ENCODE measurements at regions not wholly inside any gene's neighbourhood (a gene's known extent, or its start where the extent isn't known, plus 50 kb on each side); places are given as distances from the start of the nearest gene placed in this dataset.
"Not testable (repeated sequence)": the region's sequence is repeated elsewhere in the genome, so short reads cannot be mapped to it uniquely, and the experiment has no call there.

DNA sequence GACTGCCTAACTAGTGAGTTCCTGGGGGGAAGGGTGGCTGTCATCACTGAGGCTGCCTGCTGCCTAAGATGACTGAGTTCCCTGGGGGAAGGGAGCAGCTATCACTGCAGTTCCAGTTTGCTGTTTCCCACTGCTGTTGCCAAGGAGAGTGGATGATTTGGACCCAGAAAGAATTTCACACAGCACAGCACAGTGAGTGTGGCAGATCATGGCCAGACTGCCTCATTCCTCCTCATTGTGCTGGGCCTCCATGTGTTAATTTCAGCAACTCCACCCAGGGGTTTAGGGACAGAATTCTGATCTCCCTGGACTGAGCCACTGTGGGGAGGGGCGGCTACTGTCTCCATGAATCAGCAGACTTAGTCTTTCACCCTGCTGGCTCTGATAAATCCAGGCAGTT, 125.0 kb downstream of the TEX13C start:
- Histone ChIP-seq H3K9me3 (no peaks in the 10 kb centered on the region), H3K27me3 (no peaks in the 10 kb centered on the region), H3K4me1 (no peaks in the 10 kb centered on the region), H3K27ac (no peak overlapping the region), H3K4me3 (no peak overlapping the region), H3K36me3 (no peaks in the 10 kb centered on the region)
- intact Hi-C loops (cut with DNase I): no loop called here
- DNase-seq (ENCODE audit: low spot score in 2 of 2): no peak
- TF ChIP-seq, protein P1, sequence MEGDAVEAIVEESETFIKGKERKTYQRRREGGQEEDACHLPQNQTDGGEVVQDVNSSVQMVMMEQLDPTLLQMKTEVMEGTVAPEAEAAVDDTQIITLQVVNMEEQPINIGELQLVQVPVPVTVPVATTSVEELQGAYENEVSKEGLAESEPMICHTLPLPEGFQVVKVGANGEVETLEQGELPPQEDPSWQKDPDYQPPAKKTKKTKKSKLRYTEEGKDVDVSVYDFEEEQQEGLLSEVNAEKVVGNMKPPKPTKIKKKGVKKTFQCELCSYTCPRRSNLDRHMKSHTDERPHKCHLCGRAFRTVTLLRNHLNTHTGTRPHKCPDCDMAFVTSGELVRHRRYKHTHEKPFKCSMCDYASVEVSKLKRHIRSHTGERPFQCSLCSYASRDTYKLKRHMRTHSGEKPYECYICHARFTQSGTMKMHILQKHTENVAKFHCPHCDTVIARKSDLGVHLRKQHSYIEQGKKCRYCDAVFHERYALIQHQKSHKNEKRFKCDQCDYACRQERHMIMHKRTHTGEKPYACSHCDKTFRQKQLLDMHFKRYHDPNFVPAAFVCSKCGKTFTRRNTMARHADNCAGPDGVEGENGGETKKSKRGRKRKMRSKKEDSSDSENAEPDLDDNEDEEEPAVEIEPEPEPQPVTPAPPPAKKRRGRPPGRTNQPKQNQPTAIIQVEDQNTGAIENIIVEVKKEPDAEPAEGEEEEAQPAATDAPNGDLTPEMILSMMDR (IDR thresholded peaks at IDR 0.05): no peak

DNA sequence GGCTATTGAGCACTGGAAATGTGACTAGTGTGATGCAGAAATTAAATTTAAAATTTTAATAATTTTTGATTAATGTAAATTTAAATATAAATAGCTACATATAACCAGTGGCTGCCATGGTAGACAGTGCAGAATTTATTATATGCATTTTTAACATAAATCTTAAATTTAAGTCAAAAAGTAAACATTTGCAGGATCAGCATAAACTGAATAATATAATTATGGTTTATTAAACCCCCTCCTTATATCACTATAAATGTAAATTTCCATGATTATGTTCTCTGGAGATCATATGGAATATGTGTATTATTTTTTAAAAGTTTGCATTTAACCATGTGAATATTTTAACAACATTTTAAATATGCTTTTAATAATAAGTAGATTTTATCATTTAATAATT, 155.8 kb downstream of the TEX13C start:
- Histone ChIP-seq H3K36me3 (no peaks in the 10 kb centered on the region), H3K27ac (no peak overlapping the region), H3K4me3 (no peak overlapping the region), H3K4me1 (no peaks in the 10 kb centered on the region), H3K9me3 (no peaks in the 10 kb centered on the region), H3K27me3 (no peaks in the 10 kb centered on the region)
- DNase-seq (ENCODE audit: low spot score in 2 of 2): no peak
- intact Hi-C loops (cut with DNase I): no loop called here
- TF ChIP-seq, protein P1 (IDR thresholded peaks at IDR 0.05): no peak

DNA sequence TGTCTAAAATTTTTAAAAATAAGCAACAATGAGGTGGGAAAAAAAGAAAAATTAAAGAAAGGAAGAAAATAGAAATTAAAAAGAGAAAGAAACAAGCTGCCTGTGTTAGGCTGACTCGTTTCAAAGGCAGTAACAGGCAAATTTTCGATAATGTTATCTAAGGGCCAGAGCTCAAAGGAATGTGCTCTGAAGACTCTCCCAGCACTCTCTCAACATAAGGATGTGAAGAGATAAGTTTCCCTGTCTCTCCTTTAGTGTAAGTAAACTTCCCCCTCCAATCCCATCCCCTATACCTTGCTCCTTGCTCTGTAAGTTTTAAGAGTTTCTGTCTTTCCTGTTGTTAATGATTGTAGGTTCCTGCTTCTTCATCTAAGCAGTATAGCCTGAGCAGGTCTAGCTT, 172.8 kb downstream of the TEX13C start:
- Histone ChIP-seq H3K9me3 (no peaks in the 10 kb centered on the region), H3K4me3 (no peak overlapping the region), H3K27me3 (no peaks in the 10 kb centered on the region), H3K36me3 (no peaks in the 10 kb centered on the region), H3K27ac (no peak overlapping the region), H3K4me1 (no peaks in the 10 kb centered on the region)
- DNase-seq (ENCODE audit: low spot score in 2 of 2): no peak
- intact Hi-C loops (cut with DNase I): no loop called here
- TF ChIP-seq, protein P1 (IDR thresholded peaks at IDR 0.05): no peak

DNA sequence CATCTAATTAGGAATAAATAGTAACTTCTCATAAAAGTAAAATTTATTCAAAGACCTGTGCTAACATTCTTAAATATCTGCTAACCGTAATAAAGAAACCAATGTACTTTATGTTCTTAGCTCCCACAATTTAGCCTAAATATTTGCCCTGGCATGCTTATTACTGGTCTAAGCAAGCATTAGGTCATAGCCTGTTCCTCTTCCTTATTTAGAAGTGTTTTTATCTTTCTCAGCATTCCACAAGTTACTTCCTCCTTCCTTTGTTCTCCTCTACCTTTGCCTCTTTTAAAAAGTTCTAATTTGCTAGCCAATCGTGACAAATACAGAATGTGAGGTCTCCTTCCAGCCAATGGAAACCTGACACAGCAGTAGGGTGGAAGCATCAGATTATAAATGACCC, 173.3 kb downstream of the TEX13C start:
- H3K9me3 ChIP-seq; H3K27me3 ChIP-seq; H3K4me1 ChIP-seq; intact Hi-C loops (cut with DNase I); DNase-seq (ENCODE audit: low spot score in 2 of 2); H3K4me3 ChIP-seq; H3K36me3 ChIP-seq; H3K27ac ChIP-seq: not testable (repeated sequence)

DNA sequence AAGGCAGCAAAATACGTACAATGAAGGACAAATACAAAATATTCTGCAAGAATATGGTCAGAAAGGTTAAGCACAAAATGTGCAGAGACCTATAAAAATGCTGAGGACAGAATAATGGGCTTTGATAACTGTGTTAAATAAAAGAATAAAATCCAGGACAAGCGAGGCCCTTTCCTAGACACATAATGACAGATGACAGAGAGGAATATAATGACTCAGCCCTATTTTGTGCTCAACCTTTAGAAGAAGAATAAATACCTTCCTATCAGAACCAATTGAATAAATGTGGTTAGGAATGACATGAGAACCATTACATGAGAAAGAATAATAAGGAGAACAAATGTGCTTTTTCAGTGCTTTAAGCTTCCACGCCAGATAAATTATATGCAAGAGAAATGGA, 178.0 kb downstream of the TEX13C start:
- Histone ChIP-seq H3K9me3 (no peaks in the 10 kb centered on the region), H3K4me1 (no peaks in the 10 kb centered on the region), H3K27me3 (no peaks in the 10 kb centered on the region), H3K36me3 (no peaks in the 10 kb centered on the region), H3K4me3 (no peak overlapping the region), H3K27ac (no peak overlapping the region)
- TF ChIP-seq, protein P1 (IDR thresholded peaks at IDR 0.05): no peak
- no peak for DNase-seq (ENCODE audit: low spot score in 2 of 2)
- intact Hi-C loops (cut with DNase I): no loop called here

DNA sequence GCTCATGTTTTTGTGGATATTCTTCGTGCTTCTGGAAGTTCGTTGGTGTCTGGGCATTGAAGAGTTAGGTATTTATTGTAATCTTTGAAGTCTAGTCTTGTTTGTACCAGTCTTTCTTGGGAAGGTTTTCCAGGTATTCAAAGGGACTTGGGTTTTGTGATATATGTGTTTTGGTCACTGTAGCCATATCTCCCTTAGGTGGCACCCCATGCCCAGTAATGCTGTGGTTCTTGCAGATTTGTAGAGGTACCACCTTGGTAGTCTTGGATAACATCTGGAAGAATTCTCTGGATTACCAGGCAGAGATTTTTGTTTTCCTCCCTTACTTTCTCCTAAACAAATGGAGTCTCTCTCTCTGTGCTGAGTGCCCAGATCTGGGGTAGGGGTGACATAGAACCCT, 184.1 kb downstream of the TEX13C start:
- intact Hi-C loops (cut with DNase I): no loop called here
- H3K36me3 ChIP-seq: no peaks in the 10 kb centered on the region
- DNase-seq (ENCODE audit: low spot score in 2 of 2): no peak
- no peak overlapping the region for H3K4me3 ChIP-seq
- H3K9me3 ChIP-seq: no peaks in the 10 kb centered on the region
- no peak overlapping the region for H3K27ac ChIP-seq
- no peaks in the 10 kb centered on the region for H3K27me3 ChIP-seq
- H3K4me1 ChIP-seq: no peaks in the 10 kb centered on the region
- TF ChIP-seq, protein P1 (IDR thresholded peaks at IDR 0.05): no peak

Data from ascending aorta (tissue), 2 donors.